IPS-NIHi11 (cell line): ENCODE measurements at regions not wholly inside any gene's neighbourhood (a gene's known extent, or its start where the extent isn't known, plus 50 kb on each side); places are given as distances from the start of the nearest gene placed in this dataset.

Experiments
- DNase-seq: peaks from one replicate; pipeline ENCODE4 v3.0.0; 2012; ENCODE audit warnings: mixed read lengths, low spot score

GRCh38 chr10:20726381-20726780 is 170.7 kb downstream of the NEBL start:
- DNase-seq: no peak

- DNase-seq: no peak
These were observed 182.1 kb downstream of the NEBL start for GRCh38 chr10:20714979-20715378.

- no peak for DNase-seq
These were observed 182.6 kb downstream of the NEBL start for GRCh38 chr10:20714518-20714917.

- DNase-seq: no peak
These were observed 183.7 kb downstream of the NEBL start for GRCh38 chr10:20713420-20713819.

GRCh38 chr10:20712774-20713173 is 184.3 kb downstream of the NEBL start:
- DNase-seq: no peak

- DNase-seq: no peak
These were observed 187.4 kb downstream of the NEBL start for GRCh38 chr10:20709708-20710107.

- DNase-seq: no peak
These were observed 188.8 kb downstream of the NEBL start for GRCh38 chr10:20708305-20708704.

DNA sequence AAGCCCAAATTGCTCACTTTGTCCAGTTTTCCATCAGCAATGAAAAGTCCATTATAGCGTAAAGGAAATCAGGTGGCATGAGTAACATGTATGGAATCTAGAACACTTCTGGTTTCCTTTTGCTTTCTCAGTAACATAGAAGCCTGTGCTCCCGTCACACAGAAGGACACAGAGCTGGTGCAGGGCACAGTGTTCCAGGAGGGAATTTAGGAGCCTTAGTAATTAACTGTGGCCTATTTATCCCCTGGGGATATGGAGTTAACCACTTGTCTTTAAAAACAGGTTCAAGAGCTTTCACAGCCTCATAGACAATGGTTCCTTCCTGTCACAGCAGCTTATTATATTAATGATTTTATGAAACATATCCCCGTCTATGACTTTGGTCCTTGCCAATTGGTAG is 189.9 kb downstream of the NEBL start:
- no peak for DNase-seq

DNA sequence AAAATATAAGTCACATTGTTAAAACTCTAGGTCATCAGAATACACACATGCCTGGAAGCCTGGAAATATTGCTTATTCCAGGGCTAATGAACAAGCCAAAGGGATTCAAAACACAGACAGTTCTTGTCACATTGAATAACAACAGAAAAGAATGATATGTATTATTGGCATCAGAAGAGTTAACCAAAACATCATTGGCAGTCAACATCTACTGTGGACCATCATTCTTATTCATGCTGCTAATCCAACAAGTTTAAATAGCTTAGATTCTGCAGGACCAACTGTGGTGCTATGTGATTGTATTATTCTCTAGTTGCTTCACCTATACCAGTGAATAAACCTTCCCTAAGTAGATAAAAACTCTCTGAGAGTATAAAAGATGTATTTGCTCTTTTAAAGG is 198.3 kb downstream of the NEBL start:
- no peak for DNase-seq

DNA sequence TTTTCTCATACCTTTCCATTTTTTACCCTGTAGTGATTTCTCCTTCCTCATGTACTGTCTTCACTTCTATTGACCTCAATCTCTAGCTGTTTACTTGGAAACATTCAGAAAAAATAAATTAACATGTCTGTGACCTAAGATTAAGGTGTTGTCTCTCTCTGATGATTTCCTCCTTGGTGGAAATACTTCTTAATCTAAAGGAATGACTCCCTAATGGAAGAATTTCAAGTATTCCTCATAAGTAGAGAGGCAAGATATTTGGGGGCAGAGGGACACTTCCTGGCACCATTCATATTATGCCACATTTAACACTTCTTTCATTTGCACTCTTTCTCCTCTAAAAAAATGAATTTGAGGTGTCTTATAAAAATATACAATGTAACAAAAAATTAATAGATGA is 202.8 kb downstream of the NEBL start:
- no peak for DNase-seq

DNA sequence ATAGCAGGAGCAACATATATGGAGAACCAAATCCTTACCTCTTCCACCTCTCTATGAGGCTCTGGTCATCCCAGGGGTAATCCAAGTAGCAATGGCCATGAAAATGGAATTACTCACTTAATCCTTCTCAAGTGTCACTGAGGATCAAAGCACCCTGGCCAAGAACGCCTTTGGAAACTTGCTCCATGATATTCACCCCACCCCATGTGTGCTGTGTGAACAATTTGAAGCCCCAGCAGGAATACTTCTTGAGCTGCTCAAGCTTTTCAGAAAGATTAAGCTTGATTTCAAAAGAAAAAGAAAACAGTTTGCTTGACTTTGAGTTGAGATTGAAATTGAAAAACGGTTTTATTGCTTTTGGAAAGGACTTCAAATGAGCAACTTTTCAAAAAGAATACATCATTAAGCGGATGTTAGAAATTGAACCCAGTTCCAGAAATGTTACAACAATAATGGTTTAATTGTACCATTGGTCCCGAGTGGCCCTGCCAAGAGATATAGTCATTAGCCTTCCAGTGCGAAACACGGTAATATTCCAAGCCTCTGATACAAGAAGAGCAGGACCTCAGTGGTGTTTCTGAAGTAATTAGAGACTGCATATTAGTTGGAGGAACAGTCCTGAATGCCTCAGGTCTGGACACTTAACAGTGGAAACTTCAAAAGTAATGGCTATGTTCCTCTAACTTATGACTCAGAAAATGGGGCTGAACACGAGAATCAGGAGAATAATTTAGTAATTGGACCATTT is 208.1 kb downstream of the NEBL start:
- no peak for DNase-seq

GRCh38 chr10:20686015-20686635 is 211.0 kb downstream of the NEBL start:
- no peak for DNase-seq

- DNase-seq: no peak
These were observed 211.6 kb downstream of the NEBL start for GRCh38 chr10:20685462-20685861.

GRCh38 chr10:20683345-20683744 is 213.8 kb downstream of the NEBL start:
- DNase-seq: no peak

DNA sequence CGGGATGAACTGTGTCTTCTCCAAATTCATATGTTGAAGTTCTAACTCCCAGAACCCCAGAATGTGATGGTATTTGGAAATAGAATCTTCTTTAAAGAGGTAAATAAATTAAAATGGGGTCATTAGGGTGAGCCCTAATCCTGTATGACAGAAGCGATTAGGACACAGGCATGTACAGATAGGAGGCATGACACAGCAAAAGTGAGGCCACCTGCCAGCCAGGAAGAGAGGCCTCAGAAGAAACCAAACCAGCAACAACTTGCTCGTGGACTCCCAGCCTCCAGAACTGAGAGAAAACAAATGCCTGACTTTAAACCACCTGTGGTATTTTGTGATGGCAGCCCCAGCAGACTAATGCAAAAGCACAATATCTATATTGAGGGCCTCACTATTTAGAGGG is 214.3 kb downstream of the NEBL start:
- DNase-seq: no peak

GRCh38 chr10:20677340-20677739 is 219.8 kb downstream of the NEBL start:
- DNase-seq: no peak

DNA sequence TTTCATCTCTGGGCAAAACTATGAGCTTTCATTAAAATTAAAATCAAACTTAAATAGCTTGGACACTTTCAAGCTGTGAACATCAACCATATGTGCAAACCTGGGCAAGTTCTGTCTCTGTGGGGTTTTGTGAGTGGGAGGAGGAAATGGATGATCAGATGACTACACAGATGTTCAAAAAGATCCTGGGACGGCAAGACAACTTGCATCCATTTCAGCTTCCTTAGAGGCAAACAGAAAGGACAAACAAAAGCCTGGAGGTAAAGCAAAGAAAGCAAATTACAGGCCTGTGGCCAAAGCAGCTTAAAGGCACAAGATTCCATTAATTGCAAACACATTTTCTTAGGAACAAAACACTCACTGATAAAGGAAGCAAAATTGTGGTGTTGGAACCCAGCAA is 222.2 kb downstream of the NEBL start:
- DNase-seq: no peak

GRCh38 chr10:20673175-20673574 is 223.9 kb downstream of the NEBL start:
- no peak for DNase-seq

DNA sequence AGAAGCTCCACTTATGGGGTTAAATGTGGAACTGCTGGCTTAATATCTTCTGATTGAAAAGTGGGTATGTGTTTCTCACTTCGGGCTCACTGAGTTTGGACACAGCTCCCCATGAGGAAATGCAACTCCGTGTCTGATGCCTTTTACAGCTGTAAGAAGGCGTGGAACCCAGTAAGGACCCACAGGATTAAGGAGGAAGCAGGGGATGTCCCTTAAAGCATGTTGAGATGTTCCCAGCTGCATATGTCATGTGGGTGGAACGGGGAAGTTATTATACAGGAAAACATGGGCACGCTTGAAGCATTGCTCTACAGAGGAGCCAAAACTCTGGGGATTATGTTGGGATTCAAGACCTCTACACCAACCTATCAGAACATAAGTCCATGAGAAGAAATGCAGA is 224.4 kb downstream of the NEBL start:
- no peak for DNase-seq

DNA sequence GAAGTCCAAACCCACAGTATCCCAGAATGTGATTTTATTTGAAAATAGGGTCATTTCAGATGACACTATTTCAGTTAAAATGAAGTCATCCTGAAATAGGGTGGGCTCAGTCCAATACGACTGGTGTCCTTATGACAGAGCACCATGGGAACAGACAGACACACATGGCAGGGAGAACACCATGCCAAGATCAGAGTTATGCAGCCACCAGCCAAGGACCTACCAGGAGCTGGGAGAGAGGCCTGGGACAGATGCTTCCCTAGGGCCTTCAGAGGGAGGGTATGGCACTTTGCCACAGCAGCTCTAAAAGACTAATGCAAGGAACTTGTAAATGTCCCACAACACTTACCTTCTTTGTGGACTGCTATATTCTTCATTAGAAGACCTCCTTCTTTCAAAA is 226.5 kb downstream of the NEBL start:
- no peak for DNase-seq

- no peak for DNase-seq
These were observed 228.1 kb downstream of the NEBL start for GRCh38 chr10:20668985-20669384.

DNA sequence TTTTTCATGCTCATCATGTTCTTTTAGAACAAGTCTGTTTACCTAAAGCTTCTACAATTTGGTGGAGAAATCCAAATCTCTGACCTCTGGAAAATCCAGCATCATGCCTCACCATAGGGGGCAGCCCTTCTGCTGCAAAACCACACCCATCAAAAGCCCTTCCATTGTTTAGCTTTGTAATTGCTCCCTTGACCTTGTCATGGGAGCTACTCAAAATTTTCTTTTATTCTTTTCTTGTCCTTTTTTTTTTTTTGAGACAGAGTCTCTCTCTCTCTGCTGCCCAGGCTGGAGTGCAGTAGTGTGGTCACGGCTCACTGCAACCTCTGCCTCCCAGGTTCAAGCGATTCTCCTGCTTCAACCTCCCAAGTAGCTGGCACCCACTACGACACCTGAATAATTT is 234.4 kb downstream of the NEBL start:
- DNase-seq: no peak

DNA sequence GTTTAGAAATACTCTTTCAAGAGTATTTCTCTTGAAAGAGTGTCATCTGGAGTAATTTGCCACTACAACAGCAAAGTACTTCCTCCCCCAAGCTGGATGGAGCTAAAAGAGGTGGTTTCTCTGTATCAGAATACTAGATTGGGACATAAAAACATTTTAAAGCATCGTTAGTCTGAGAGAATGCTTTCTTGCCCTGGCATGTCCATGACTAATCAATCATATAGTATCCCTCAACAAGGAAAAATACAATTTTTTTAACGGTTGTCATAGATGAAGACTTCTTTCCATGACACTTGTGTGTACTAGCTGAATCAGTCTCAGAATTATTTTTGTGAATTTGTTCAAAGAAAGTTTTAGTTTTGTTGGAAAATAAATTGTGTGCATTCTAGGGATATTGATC is 237.9 kb downstream of the NEBL start:
- DNase-seq: no peak

DNA sequence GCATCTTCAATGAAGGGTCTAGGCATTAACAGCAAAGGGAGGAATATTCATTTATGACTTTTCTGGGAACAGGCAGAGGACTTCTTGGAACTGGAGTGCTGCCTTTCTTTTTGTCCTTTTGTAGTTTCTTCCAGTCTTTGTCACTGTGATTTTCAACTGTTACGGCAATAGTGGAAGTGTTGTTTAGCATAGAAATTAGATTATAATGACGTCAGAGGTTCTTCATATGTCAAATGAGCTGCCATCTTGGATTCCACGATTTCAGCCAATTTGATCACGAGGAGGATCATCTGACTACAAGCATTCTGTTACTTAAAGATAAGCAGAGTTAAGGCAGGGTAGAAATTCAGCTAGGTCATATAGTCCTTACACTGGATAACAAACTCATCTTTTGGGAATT is 239.0 kb downstream of the NEBL start:
- DNase-seq: no peak
